Raji (cell line): ENCODE measurements at regions not wholly inside any gene's neighbourhood (a gene's known extent, or its start where the extent isn't known, plus 50 kb on each side); places are given as distances from the start of the nearest gene placed in this dataset.

ENCODE experiments used
- POLR2A ChIP-seq: IDR thresholded peaks from 2 replicates; pipeline ENCODE4 v1.6.1; 2011; ENCODE audit warnings: low read depth, low read length, control low read depth; ENCODE audit not compliant: insufficient read depth

GRCh38 chr1:4003846-4004505 lies 103.9 kb upstream of the C1orf174 start:
- no peak for TF ChIP-seq POLR2A

GRCh38 chr1:4004635-4005430 lies 104.8 kb upstream of the C1orf174 start:
- TF ChIP-seq POLR2A = no peak

- no peak for TF ChIP-seq POLR2A
Observed at GRCh38 chr1:4005431-4005830, 105.4 kb upstream of the C1orf174 start.

- no peak for TF ChIP-seq POLR2A
Observed at GRCh38 chr1:4006676-4007374, 106.8 kb upstream of the C1orf174 start.

GRCh38 chr1:4010284-4010683 lies 110.2 kb upstream of the C1orf174 start:
- TF ChIP-seq POLR2A = no peak

GRCh38 chr1:4010814-4011605 lies 110.9 kb upstream of the C1orf174 start:
- TF ChIP-seq POLR2A = no peak

- no peak for TF ChIP-seq POLR2A
Observed at GRCh38 chr1:4016351-4017130, 116.5 kb upstream of the C1orf174 start.

- TF ChIP-seq POLR2A = no peak
Observed at GRCh38 chr1:4017636-4018365, 117.7 kb upstream of the C1orf174 start.

- no peak for TF ChIP-seq POLR2A
Observed at GRCh38 chr1:4018466-4019146, 118.5 kb upstream of the C1orf174 start.

- no peak for TF ChIP-seq POLR2A
Observed at GRCh38 chr1:4019147-4019521, 119.1 kb upstream of the C1orf174 start.

GRCh38 chr1:4019606-4020331 lies 119.7 kb upstream of the C1orf174 start:
- TF ChIP-seq POLR2A = no peak

- no peak for TF ChIP-seq POLR2A
Observed at GRCh38 chr1:4020449-4020848, 120.4 kb upstream of the C1orf174 start.
